OCI-LY3 (cell line): ENCODE measurements at regions not wholly inside any gene's neighbourhood (a gene's known extent, or its start where the extent isn't known, plus 50 kb on each side); places are given as distances from the start of the nearest gene placed in this dataset.

Experiments
- EZH2phosphoT487 ChIP-seq: fragments of 200-600 bp; shearing (Covaris generic); IDR thresholded peaks from 2 replicates; pipeline ENCODE4 v1.6.1; 2018; ENCODE audit warnings: antibody characterized with exemption, mixed run types, low read depth
- TF ChIP-seq, protein P1 (sequence below): fragments of 200-600, 300-600 bp; sonication (generic); IDR thresholded peaks from 2 replicates; pipeline ENCODE4 v1.5.1; 2014; ENCODE audit warnings: antibody characterized with exemption, low read length, low read depth

DNA sequence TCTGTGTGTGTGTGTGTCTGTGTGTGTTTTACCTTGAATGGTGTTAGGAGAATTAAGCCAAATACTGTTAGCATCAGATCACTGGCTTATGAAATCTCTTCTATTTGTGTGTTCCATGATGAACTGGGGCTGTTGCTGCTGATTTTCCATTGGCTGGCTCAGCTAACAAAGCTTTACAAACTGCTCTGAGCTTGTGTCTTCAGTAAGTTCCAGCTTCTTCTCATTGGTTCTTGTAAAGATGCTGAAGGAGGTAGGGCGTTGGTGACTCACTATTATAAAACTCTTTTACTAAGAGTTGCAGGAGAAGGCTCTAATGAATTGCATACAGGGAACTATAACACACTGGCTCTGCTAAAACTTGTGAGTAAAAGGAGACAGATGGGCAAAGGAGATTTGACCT, 136.4 kb upstream of the PRKCQ start:
- TF ChIP-seq, protein P1, sequence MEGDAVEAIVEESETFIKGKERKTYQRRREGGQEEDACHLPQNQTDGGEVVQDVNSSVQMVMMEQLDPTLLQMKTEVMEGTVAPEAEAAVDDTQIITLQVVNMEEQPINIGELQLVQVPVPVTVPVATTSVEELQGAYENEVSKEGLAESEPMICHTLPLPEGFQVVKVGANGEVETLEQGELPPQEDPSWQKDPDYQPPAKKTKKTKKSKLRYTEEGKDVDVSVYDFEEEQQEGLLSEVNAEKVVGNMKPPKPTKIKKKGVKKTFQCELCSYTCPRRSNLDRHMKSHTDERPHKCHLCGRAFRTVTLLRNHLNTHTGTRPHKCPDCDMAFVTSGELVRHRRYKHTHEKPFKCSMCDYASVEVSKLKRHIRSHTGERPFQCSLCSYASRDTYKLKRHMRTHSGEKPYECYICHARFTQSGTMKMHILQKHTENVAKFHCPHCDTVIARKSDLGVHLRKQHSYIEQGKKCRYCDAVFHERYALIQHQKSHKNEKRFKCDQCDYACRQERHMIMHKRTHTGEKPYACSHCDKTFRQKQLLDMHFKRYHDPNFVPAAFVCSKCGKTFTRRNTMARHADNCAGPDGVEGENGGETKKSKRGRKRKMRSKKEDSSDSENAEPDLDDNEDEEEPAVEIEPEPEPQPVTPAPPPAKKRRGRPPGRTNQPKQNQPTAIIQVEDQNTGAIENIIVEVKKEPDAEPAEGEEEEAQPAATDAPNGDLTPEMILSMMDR, result no peak
- no peak for TF ChIP-seq EZH2phosphoT487
